K562 (cell line): ENCODE measurements at regions not wholly inside any gene's neighbourhood (a gene's known extent, or its start where the extent isn't known, plus 50 kb on each side); places are given as distances from the start of the nearest gene placed in this dataset.
A peak's percentile ranks its signal among the peaks of the same experiment; 100 is the strongest.

Experiments used
- ATF1 ChIP-seq, 2 experiments: fragments of 450-650 bp in 1 of 2; IDR thresholded peaks; 2 replicates each; pipeline ENCODE4 v1.6.1; 2016; ENCODE audit warnings: missing compliant biosample characterization in 1 of 2, missing genetic modification characterization in 1 of 2
- CBFA2T3 ChIP-seq: fragments of 450-650 bp; IDR thresholded peaks from 2 replicates; pipeline ENCODE4 v1.6.1; 2017
- CBX1 ChIP-seq: sonication (generic); IDR thresholded peaks from 2 replicates; pipeline ENCODE4 v1.6.1; 2016; ENCODE audit warnings: antibody characterized with exemption, low read depth, mild to moderate bottlenecking
- CLOCK ChIP-seq: fragments of 250-450 bp; sonication (Bioruptor Pico); IDR thresholded peaks from 2 replicates; pipeline ENCODE4 v1.4.0; 2020; ENCODE audit warnings: mild to moderate bottlenecking, moderate library complexity, borderline replicate concordance
- FOSL1 ChIP-seq: fragments of 200-800 bp; sonication (Bioruptor generic); conservative IDR thresholded peaks from 2 replicates; pipeline ENCODE4 v1.6.1; 2016; ENCODE audit warnings: missing genetic modification characterization, missing compliant biosample characterization
- GATAD2B ChIP-seq: fragments of 450-650 bp; IDR thresholded peaks from 2 replicates; pipeline ENCODE4 v1.6.1; 2017; ENCODE audit warnings: mild to moderate bottlenecking, borderline replicate concordance
- HCFC1 ChIP-seq: IDR thresholded peaks from 2 replicates; pipeline ENCODE4 v1.6.1; 2012; ENCODE audit warnings: low read depth, low read length, improper control_type of control experiment
- HDAC8 ChIP-seq: fragments of 450-650 bp; IDR thresholded peaks from 2 replicates; pipeline ENCODE4 v1.6.1; 2016; ENCODE audit warnings: mild to moderate bottlenecking, missing genetic modification characterization, moderate library complexity, missing compliant biosample characterization
- ILK ChIP-seq: fragments of 450-650 bp; IDR thresholded peaks from 2 replicates; pipeline ENCODE4 v1.6.1; 2016; ENCODE audit warnings: missing genetic modification characterization, low read depth, mild to moderate bottlenecking, missing compliant biosample characterization, moderate library complexity, borderline replicate concordance
- KLF13 ChIP-seq: fragments of 450-650 bp; IDR thresholded peaks from 2 replicates; pipeline ENCODE4 v1.6.1; 2016; ENCODE audit warnings: missing genetic modification characterization, low read depth, mild to moderate bottlenecking, missing compliant biosample characterization, moderate library complexity, borderline replicate concordance
- L3MBTL2 ChIP-seq: fragments of 450-650 bp; IDR thresholded peaks from 2 replicates; pipeline ENCODE4 v1.6.1; 2016; ENCODE audit warnings: mild to moderate bottlenecking, moderate library complexity
- NR3C1 ChIP-seq: sonication (generic); formaldehyde crosslinking; IDR thresholded peaks from 2 replicates; pipeline ENCODE4 v1.8.1; 2022; ENCODE audit warnings: missing genetic modification reagents
- ZBTB17 ChIP-seq: fragments of 450-650 bp; formaldehyde crosslinking; IDR thresholded peaks from 2 replicates; pipeline ENCODE4 v1.4.0; 2020; ENCODE audit warnings: mild to moderate bottlenecking
- ZNF318 ChIP-seq, 2 experiments: fragments of 450-650 bp; IDR thresholded peaks; 2 replicates each; pipeline ENCODE4 v1.6.1; 2016; ENCODE audit warnings: mild to moderate bottlenecking in 2 of 2, borderline replicate concordance in 1 of 2, low read depth in 1 of 2, moderate library complexity in 1 of 2
- ZNF551 ChIP-seq: fragments of 250-450 bp; sonication (Bioruptor Pico); IDR thresholded peaks from 2 replicates; pipeline ENCODE4 v1.5.0; 2021; ENCODE audit warnings: mild to moderate bottlenecking, moderate library complexity
- TF ChIP-seq, protein P1 (sequence below): fragments of 250-450 bp; sonication (Bioruptor Pico); IDR thresholded peaks from 2 replicates; pipeline ENCODE4 v1.6.1; 2021; ENCODE audit warnings: mild to moderate bottlenecking

- TF ChIP-seq ZNF318 (IDR thresholded peaks at IDR 0.05; ENCODE audit: borderline replicate concordance in 1 of 2, low read depth in 1 of 2) (no peak; a peak in 1 of 4 replicates), CBFA2T3 (peak; percentile 27; the same call in 1 of the 2 replicates), L3MBTL2 (peak; percentile 76), GATAD2B (peak; percentile 82), ZBTB17 (0 out of 2 replicates have a peak, but pooled peaks have one; percentile 39), ZNF551 (CRISPR knock-in tag) (no peak), HCFC1 (peak; percentile 9; the same call in 1 of the 2 replicates), KLF13 (tag) (no peak; the same call in 1 of the 2 replicates), FOSL1 (tag) (no peak), ILK (tag) (no peak), HDAC8 (tag) (peak; percentile 84; the same call in 1 of the 2 replicates), ATF1 (CRISPR knock-in tag; IDR thresholded peaks at IDR 0.05) (no peak), ATF1 (tag; IDR thresholded peaks at IDR 0.05) (peak; percentile 86), CBX1 (no peak), CLOCK (CRISPR knock-in tag) (no peak), NR3C1 (CRISPR knock-in tag) (no peak)
- TF ChIP-seq, protein P1, sequence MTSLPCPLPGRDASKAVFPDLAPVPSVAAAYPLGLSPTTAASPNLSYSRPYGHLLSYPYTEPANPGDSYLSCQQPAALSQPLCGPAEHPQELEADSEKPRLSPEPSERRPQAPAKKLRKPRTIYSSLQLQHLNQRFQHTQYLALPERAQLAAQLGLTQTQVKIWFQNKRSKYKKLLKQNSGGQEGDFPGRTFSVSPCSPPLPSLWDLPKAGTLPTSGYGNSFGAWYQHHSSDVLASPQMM: no peak
Measured at GRCh38 chr6:37102299-37103168, 67.4 kb upstream of the PIM1 start (continued).
